OCI-M1 (cell line): ENCODE measurements at regions not wholly inside any gene's neighbourhood (a gene's known extent, or its start where the extent isn't known, plus 50 kb on each side); places are given as distances from the start of the nearest gene placed in this dataset.

Source experiments
- DNase-seq: peaks from one replicate; lab custom pipeline; 2025; lab: John Stamatoyannopoulos, UW

DNA sequence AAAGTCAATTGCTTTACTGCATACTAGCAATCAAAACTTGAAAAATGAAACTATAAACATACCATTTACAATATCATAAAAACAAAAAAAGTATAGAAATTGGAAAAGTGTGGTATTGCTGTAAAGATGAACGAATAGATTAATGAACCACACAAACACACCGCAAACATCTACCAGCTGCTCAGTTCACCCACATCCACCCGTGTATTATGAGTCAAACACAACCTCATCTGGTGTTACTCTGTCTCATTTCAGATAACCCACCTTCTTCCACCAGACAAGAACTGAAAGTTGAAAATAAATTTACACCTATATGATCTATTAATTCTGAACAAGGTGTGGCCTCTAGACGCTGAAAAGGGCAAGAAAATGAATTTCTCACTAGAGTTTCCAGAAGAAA is 53.3 kb downstream of the BLID start:
- no peak for DNase-seq

DNA sequence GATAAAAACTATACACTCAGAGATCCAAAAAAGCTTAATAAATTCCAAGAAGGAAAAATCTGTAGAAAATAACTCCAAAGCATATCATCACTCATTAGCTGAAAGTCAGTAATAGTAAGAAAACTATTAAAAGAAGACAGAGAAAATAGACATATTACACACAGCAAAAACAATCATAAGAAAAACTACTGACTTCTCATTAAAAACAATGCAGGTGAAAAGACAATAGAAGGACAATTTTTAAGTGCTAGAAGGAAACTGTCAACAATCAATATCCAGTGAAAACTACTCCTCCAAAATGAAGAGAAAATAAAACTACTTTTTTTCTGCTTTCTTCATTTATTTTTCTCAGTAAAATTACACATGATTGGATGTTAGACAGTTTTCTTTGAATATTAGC is 56.5 kb downstream of the BLID start:
- DNase-seq, result no peak

DNA sequence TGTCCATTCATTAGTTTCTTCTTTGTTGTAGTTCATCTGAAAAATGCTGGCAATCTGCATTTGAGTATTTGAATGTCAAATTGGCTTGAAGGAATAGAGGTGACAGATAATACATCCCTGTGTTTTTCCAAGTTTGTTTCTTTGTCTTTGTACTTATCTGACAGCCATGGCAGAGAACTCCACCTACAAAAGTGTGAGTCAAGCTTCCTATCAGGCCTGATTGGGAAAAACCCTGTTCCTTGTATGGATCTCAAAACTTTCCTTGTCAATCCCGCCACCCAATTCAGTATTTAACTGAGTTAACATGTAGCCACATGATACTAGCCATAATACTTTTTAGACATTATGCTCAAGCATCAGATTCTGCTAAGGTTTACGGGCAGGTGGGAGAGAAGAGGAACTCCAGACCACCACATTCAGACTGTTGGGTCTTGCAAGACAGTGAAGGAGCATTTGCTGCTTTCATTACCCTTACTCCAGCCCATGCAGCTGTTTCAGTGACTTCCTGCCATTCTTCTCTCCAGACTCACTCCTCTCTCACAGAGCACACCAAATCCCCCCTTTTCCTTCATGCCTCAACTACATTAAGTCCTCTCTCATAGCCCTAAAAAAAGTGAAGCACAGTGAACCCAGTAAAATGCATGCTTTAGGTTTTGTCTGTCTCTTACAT is 65.9 kb downstream of the BLID start:
- DNase-seq, result no peak

DNA sequence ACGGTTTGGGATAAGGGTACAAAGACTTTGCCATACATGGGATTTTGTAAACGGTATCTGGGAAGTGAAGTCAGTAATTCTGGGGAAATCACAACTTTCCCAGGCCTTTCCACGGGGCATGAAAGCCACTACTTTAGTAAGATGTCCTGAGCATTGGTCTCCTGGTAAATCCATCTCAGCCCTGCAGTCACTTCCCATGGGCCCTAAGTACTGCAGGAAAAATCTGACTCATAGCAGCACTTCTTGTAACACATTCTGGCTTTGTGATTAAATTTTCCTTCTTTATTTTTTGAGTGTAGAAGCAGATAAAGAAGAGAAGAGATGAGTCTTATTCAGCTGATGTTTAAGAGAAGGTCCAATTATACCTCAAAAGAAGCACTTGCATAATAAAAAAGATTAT is 67.6 kb downstream of the BLID start:
- DNase-seq, result no peak

DNA sequence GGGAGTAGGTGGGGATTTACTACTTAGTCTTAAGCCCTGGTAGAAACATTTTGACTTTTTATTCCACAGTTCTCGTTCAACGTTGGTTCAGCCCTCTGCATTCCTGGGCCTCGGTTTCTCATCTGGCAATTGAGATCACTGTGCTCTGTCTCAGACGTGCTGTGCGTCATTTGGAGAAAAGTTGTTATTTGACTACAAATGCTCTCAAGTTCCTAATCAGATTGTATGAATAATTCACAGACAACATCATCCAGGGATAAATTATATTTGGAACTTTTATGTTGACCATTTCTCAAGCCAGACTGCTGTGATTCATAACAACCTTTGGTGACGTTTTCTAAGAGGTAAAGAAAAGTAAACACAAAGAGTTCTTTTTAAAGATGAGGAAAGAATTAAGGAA is 69.2 kb downstream of the BLID start:
- DNase-seq, result no peak

DNA sequence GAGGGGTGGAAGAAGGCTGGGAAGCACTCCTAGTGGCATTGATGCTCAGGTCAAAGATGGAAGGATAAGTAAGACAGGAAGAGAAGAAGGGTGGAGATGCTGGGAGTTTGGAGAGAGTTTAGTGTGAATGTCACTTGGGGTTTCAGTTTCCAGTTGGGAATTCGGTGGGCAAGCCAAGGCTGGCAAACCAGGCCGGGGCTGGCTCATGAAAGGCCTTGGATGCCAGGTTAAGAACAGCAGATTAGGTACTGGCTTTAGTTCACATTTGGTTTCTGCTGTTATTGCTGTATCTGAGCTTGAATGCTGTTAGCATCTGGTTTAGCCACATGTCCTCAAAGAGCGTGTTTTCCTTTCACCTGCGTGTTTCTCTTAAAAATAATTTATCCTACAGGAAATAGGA is 69.6 kb downstream of the BLID start:
- no peak for DNase-seq

DNA sequence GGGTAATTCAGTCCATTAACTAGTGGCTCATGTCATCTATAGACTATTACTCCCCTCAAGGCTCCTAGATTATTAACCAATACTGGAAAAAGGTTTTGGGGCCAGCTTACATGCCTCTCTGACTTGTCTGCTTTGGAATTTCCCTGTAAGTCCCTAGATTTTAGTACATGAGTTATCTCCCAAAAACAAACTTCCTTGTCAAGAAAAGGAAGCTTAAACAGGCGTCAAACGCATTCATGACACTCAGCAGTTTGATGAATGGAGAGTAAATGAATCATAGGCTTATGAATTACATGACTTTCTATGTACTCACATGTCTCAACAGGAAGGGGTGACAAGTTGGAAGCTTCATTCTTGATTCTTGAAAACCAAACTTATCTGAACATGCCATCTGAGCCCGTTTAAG is 70.8 kb downstream of the BLID start:
- DNase-seq, result no peak

DNA sequence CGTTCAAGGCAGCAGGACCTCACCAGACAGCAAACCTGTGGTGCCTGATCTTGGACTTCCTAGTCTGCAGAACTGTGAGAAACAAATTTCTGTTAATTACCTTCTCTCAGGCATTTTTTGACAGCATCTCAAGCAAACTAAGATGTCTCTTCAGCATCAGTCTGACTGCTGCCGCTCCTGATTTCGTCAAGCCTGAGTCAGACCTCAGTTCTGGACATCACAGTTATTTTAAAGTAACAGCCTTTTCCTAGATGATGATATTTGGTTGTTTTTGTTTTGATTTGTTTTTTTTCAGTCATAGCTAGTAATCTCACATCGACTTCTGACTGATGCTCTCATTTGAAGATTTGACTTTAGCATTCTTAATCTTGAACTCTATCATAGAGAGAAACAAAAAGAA is 71.9 kb downstream of the BLID start:
- DNase-seq, result no peak

DNA sequence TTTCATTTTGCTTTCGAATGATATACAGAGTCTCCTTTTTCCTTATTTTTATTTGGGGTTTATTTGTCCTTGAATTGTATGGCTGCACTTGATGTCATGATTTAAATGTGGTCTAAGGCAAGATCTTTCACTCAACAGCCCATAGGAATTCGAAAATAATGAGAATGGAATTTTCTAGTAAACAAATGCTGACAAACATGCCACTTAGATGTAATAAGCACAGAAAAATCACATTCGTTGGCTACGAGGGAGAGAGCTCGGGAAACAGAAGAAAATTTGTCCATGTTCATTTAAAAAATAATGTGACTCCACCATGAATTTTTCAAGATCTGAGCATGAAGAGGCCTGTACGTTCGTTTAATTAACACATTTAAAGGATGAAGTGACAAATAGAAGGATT is 73.0 kb downstream of the BLID start:
- no peak for DNase-seq

DNA sequence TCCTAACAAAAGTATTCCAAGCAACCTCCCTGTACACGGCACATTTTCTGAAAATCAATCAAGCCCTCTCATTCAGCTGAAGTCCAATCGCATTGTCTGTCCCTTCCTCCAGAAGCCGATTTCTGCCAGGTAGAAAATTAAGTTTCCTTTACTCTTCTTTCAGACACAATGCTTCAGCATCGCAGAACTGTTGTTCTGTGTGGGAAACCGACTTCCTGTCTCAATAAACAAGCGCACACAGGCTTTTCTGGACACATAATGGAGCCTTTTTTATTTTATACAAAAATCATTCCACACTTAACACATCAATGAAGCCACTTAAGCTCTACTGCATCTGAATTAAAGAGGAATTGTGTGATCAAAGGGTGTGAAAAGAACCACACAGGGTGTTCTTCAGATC is 75.6 kb downstream of the BLID start:
- no peak for DNase-seq

DNA sequence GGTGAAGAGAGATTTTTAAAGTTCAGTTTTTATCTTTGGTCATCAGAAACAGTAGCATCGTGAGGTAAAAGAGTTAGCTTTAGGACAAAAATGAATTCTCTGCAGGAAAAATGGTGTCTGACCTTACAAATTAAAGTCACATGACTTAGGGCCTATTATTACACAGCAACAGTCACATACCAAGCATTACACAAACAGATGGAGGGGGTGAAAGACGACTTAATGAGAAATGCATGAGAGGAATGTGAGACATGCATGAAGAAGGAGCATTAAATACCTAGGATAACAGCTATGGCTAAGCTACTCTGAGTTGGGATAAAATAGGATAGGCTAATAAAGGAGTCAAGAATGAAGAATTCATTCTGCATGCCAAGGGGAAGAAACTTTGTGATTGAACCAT is 77.5 kb downstream of the BLID start:
- DNase-seq, result no peak

DNA sequence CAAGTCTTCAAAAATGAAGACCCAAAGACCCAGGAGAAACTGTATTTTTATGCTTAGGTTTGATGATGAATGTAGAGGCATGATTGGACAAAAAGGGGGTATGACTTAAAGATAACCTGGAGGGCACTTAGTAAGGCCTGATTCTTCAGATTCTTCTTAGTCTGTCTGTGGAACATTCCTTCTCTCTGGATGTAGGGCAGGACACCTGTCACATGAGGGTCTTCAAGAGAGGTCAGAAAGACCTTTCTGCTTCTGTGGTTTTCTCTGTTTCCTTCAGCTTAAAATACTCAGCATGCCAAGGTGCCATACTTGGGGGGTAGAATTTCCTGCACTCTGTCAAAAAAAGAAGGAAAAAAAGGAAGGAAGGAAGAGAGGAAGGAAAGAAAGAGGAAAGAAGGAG is 78.1 kb downstream of the BLID start:
- DNase-seq, result no peak

DNA sequence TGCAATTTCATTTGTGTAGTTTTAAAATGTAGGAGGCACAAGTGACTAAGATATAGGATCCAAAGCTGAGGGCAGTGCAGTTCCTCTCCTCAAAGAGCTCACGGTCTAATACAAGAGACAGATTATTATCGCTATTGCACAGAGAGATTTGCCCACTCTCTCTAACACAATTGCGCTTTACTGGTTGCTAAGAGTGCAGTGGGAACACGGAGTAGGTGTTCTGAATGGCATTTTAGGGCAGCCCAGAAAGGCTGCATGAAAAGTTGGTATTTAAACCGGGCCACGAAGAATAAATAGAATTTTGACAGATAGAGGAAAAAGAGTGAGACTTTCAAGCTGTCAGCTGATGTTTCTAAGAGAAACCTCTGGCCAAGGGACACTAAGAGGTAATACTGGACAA is 79.5 kb downstream of the BLID start:
- no peak for DNase-seq

DNA sequence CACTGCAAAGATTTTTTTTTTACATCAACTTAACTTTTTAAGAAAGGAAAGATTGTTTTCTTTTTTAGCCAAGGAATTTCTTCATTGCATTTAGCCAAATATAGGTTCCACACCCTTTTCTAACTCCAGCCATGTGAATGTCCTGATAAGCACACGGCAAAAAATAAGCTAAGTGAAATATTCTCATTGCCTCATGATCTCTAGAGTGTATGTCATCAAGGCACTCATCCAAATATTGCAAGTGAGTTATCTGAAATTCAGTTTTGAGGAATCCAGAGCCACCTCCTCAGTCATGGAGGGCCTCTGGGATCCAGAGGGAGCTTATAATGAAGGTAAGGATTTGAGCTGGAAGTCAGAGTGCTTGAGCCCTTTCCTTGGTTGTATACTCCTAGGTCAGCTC is 80.0 kb downstream of the BLID start:
- DNase-seq, result no peak

DNA sequence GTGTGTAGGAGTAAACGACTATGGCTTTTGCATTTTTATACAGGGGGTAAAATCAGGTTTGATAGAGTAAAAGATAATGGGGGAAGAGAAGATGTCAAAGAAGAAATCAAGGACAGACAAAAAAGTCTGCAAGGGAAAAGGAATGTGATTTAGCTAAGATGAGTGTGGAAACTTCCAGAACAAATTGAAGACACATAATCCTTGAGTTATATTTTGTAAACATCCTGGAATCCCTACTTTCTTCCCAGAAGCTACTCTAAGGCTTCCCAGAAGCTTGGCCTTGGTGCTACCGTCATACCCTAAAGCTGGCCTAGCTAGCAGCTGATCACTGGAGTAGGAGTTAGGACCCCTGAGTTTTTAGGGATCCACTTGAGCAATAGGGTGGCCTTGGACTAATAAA is 82.4 kb downstream of the BLID start:
- DNase-seq, result no peak

DNA sequence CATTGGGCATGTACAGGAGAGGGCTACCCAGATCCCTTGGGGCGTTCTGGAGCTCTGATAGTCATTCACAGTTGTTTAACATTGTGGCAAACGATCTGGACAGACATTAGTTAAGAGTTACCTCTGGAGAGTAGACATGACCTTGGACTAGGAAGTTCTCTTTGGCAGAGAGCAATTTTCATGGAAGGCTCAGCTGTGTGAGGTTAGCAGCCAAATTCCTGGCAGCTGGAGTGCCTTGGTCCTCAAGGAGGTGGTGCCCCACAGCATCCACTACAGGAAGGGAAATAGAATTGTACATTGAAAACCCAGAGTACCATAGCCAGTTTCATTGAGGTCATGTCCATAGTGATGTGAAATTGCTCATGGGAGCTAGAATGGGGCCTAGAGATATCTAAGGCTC is 82.8 kb downstream of the BLID start:
- DNase-seq, result no peak

DNA sequence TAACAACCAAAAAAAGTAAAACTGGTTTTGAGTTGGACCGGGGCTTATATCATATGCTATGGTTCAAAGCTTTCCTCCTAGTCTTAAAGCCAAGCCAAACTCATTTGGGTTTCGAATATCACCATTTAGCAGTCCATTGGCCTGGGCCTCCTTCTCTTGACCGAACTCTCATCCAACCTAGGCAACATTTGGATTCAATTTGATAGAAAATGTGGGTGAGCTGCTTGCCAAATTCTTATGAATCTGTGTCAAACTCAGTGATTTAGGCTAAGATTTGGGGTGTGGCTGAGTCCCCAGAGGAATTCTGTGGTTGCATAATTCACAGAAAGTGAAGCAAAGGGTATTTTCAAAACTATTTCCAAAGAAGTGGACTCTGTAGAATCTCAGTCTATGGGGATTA is 83.7 kb downstream of the BLID start:
- no peak for DNase-seq

DNA sequence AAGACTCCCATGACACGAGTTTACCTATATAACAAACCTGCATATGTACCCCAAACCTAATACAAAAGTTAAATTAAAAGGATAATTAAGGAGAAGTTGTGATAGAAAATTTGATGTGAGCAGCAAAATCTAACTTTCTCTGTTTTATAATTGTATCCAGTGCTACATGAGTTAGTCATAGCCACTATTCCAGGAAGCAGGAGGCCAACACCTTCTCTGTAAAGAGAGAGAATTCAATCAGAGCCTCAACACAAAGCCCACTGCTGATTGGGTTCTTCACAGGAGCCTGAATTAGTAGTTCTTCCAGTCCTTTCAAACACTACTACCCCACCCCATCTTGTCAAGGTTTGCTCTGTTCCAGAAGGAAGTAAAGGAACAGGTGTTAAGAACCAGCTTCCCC is 84.2 kb downstream of the BLID start:
- DNase-seq, result no peak

DNA sequence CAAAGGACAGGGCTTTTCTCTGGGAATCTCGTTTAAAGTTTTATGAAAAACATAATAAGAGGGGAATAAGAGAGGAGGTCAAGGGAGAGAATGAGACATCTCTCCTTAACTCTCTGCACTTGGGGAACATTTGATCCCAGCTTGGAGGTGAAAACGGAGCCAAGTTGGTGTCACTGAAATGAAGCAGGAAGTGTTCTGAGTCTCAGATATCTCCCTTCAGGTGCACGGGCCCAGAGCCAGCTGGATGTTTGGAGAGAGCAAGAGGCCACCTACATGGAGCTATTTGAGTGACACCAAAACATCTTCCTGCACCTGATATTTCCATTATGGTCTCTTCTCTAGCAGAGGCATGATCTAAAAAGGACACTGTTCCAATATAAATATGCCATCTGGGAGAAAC is 85.7 kb downstream of the BLID start:
- DNase-seq, result no peak

DNA sequence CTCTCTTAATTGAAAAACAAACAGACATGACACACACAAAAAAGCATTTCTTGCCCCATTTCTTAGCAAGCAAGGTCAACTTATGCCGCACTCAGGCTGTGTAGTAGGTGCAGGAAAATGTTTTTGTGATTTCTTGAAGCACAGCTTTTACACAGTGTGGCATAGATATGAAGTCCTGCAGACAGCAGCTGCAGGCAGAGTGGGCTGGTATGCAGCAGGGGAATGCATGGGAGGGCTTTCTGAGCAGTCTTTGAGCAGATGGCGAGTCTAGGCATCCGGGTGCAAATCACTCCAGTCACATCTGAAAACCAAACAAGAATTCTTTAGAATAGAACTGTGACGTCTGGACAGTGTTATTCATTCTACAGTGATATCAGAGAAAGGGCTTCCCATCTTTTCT is 87.5 kb downstream of the BLID start:
- DNase-seq, result no peak

DNA sequence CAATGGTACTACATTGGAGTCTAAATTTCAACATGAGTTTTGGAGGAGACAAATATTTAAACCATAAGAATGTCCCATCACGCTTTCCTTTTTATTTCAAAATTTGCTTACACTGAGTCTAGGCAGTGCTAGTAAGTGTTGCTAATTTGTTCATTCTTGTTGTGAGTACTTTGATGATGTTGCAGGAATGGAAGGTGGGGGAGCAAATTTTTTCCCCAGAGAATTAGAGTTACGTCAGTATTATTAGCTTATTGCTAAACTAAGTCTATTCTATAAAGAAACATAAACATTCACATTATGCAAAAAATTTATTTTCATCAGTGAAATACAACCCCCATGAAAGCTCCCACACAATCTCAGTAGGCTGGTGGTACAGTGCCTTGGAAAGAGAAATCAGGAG is 88.0 kb downstream of the BLID start:
- no peak for DNase-seq

DNA sequence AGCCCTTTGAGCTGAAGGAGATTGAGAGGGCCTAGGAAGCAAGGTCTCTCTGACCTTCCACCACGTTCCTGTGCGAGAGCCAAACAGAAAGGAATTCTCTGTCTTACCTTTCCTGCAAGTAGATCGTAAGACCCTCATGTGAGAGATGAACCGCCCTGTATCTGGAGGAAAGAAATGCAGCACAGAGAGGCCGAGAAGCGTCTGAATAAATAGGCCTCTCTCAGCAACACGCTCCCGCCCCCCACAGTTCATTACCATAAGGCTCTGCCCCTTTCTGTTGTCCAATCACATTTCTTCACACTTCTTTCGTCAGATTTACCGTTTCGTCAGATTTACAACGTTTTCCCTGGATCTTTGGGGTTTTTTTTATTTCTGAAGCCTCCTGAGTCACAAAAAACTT is 90.3 kb downstream of the BLID start:
- no peak for DNase-seq

DNA sequence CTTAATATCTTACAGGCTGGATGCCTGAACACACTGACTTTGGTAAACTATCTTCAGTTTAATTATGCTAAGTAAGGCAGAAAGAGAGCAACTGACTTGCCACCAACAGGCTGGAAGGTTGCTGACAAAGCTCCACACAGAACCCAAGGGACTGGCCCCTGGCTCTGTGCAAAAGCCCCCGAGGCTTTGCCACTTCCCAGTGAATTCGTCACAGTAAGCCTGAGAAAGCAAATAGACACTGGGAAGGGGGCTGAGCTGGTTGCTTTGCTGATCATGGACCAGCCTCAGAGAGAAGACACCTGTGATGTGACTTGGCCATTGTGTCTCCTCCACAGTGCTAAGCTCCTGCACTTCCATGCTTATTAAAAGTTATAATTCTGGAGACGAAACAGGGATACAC is 91.7 kb downstream of the BLID start:
- no peak for DNase-seq

DNA sequence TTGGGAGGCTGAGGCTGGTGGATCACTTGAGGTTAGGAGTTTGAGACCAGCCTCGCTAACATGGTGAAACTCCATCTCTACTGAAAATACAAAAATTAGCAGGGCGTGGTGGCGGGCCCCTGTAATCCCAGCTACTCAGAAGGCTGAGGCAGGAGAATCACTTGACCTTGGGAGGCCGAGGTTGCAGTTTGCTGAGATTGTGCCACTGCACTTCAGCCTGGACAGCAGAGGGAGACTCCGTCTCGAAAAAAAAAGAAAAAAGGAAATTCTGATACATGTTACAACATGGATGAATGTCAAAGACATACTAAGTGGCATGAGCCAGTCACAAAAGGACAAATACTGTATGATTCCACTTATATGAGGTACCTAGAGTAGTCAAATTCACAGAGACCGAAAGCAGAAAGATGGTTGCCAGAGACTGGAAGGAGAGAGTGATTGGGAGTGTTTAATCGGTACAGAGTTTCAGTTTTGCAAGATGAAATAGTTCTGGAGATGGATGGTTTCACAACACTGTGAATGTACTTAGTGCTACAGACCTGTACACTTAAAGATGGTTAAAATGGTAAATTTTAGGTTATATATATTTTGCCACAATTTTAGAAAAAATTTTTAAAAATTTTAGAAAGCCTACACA is 92.3 kb downstream of the BLID start:
- DNase-seq, result no peak
